GM18868 (cell line): ENCODE measurements at regions not wholly inside any gene's neighbourhood (a gene's known extent, or its start where the extent isn't known, plus 50 kb on each side); places are given as distances from the start of the nearest gene placed in this dataset.

ENCODE experiments used
- ATAC-seq: cut with Tn5 transposase; IDR thresholded peaks from one replicate; pipeline ENCODE4 v1.9.1; 2021; ENCODE audit warnings: mild to moderate bottlenecking, moderate library complexity; ENCODE audit not compliant: unreplicated experiment

GRCh38 chr9:126234681-126235335 lies 91.8 kb upstream of the MVB12B start:
- no peak for ATAC-seq

DNA sequence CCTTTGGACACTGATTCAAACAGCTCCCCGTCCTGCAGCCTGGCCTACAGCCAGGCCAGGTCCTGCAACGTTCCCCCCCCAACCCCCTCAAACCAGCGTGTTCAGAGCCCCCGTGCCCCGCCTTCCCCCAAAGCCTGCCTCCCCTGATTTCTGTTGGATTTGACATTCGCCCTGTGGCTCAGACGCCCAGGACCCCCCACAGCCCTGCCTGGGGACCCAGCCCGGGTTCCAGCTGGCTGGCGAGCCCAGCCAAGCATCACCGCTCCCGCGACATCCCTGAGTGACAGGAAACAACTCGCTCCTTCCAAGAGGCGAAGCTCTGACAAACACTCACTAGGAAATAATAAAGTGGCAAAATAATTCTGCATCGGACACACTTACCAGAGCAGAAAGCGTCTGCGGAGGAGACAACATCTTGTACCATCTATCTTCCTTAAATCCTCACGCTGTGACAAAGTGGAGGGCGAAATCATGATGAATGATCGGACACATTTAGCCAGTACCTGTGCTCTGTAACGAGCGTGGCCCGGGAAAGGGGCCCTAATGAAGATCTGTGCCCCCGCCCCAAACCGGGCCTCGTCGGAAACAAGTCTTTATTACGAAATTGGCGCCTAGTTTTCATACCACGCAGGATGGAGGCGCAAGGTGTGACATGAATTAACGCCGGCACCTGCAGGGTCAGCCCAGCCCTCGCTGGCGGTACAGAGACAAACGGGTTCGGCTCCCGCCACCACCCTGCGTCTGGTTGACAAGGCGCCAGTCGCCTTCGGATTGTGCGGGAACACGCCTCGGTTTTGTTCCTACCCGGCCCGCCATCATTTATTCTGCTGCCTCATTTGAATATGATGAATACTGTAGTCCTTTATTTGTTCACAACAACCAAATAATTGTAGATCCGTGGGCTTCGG lies 91.0 kb upstream of the MVB12B start:
- ATAC-seq: no peak

DNA sequence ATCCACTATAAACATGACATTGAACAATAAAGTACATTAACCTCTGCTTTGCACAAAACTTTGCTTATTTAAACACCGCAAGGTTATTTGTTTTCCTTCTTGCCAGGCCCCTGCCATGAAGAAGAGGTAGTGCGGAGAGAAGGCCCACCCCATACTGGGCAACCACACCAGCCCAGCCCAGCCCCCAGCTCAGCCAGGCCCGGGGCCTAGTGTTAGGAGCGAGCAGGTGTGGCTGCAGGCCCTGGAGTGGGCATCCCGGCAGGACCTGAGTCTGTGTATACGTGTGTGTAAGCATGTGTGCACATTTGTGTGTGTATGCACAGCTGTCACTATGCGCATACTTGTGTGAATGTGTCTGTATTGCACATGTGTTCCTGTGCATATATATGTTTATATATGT lies 90.4 kb upstream of the MVB12B start:
- ATAC-seq: no peak

GRCh38 chr9:126238415-126238814 lies 88.2 kb upstream of the MVB12B start:
- ATAC-seq: no peak

DNA sequence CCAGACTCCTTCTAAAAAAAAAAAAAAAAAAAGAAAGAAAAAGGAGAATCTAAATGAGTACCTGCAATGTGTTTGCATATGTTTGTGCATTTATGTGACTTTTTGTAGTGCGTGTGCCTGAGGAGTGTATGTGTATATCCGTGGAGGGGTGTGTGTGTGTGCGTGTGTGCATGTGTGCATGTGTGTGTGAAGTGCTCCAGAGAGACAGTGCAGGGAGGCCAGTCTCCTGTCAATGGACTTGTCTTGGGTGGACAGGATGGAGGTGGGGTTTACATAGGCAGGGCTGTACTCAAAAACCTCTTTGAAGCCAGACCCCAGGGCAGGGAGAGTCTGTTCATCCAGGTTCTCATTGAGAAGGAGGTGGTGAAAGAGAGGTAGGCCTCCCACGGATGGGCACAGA lies 87.1 kb upstream of the MVB12B start:
- no peak for ATAC-seq

- ATAC-seq: no peak
Observed at GRCh38 chr9:126240835-126241234, 85.8 kb upstream of the MVB12B start.

DNA sequence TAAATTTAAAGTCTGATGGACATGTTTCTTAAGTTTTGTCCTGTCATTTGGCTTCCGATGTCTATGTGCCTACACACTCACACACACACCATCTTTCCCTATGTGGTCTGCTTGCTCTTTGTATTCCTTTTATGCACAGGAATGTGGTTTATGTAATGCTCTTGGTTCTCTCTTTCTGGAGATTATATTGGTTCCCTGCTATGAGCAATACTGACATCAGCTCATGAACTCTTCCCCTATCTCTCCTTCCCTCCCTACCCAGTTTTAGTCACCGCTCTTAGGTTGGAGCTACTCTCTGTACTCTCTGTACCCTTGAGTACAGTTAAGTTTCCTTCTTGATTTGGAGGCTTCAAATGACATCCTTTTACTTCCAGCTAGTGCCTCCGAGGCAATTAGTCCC lies 77.9 kb upstream of the MVB12B start:
- no peak for ATAC-seq

DNA sequence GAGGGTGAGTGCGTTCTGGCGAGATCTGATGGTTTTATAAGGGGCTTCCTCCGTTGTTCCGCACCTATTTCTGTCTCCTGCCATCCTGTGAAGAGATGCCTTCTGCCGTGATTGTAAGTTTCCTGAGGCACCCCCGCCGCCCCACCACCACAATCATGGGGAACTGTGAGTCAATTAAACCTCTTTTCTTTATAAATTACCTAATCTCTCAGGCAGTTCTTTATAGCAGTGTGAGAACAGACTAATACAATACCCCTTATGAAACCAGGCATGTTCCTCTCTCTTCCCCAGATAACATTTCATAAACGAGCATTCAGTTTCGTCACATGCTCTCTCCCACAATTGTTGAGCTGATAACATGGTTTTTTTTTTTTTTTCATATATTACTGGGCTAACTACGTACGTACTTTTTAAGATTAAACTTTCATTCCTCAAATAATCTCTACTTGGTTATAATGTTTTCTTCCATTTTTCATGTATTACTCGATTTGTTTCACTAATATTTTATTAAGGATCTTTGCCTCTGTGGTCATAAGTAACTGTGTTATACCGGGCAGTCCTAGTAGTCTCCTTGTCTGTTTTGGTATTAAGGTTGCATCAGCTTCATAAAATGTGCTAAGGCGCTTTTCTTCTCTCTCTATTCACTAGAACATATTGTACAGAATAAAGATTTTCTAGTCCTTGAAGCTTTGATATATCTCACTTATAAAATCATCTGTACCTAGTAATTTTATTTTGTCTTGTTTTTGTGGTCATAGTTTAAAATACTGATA lies 64.9 kb upstream of the MVB12B start:
- ATAC-seq: no peak

DNA sequence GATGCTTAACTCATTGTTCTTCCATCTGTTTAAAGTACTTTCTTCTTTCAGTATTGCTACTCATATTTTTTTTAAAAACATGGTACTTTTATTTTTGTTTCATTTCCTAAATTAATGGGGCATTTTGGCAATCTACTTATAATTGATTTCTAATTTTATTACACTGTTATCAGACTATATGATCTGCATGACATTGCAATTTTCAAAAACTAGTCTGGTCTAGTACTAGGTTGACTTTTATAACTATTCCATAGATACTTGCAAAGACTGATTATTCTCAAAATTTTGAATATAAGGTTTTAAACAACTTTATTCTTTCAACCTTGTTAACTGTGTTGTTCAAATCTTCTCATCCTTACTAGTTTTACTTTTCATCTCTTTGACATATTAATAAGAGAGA lies 63.9 kb upstream of the MVB12B start:
- ATAC-seq: no peak

DNA sequence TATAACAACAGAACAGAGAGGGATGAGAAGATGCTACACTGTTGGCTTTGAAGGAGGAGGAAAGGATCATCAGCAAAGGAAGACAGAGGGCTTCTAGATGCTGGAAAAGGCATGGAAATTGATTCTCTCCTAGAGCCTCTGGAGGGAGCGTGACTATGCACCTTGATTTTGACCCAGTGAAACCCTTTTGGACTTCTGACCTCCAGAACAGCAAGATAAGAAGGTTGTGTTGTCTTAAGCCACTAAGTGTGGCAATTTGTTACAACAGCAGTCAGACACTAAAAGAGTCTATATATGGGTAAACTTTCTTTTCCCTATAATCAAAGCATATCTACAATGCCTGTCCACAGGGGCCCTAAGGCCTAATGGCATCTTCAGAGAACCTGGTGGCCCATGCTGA lies 56.1 kb upstream of the MVB12B start:
- ATAC-seq: no peak

DNA sequence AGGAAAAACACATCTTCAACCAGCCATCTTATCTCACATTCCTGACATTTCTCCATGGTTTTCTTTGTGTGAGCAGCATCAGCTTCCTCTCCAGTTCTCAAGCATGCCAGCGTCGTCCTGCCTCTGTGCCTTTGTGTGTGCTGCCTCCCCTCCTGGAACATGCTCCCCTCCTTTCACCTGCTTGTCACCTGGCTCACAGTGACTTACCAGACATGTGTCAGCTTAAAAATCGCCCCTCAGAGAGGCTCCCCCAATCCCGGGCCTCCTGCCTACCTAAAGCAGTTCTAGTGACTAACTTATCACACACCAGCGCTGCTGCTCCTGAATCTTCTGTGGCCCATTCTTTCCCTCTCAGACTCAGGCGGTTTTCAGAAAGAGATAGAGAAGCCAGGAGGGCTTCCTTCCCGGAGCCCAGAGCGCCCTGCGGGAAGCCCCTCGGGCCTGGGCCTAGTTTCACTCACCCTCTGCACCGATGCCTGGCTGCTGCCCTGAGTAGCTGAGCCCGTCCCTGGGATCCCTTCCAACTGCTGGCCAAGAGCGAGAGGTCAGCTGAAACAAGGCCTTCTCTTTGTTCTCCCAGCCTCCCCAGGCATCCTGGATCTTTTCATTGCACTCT lies 51.1 kb upstream of the MVB12B start:
- ATAC-seq: no peak

DNA sequence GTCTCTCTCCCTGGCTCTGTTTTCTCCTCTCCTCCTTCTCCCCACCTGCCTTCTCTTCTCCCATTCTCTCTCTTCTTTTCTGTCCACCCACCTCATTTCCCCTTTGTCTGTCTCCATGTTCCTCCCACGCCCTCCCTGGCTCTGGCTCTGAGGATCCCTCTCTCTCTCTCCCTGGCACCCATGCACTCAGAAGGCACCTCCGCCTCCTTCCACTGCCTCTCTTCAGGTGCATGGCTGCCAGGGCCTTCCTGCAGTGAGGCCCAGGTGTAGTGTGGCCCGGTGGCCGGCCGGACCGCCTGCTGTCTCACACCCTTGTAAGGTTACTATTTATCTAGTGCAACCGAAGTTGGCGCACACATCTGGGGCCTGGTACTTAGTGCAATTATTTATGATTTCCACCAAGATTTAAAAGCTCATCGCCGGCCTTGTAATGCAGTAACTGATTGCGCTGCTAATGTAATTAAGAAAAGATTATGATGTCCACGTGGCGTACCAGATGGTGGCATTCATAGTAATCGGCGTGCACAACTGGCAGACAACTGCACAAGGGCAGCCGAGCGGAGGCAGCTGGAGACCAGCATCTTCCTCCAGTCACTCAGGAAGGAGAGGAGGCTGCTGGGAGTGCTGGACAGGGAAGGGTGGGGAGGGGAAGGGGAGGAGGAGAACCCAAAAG lies 50.4 kb upstream of the MVB12B start:
- ATAC-seq: no peak
